Keratinocyte (primary cell): ENCODE measurements at regions not wholly inside any gene's neighbourhood (a gene's known extent, or its start where the extent isn't known, plus 50 kb on each side); places are given as distances from the start of the nearest gene placed in this dataset.

Experiments
- DNase-seq: peaks from one replicate; pipeline ENCODE4 v3.0.0-alpha.2; 2011; ENCODE audit warnings: low read depth, missing footprints, low spot score
- FAIRE-seq: peaks from 2 replicates; lab custom pipeline; 2011; peaks lifted over from hg19 to GRCh38; lab: Jason Lieb, UNC
- H2AFZ ChIP-seq: 2 replicates; pipeline ENCODE4 v1.6.0; 2012; ENCODE audit warnings: low read length, control low read depth, inconsistent platforms; ENCODE audit not compliant: control insufficient read depth
- H3K27ac ChIP-seq: 2 replicates; pipeline ENCODE4 v1.5.1; 2011; ENCODE audit warnings: low read length; ENCODE audit not compliant: control insufficient read depth, insufficient read depth
- H3K27me3 ChIP-seq: 3 replicates; pipeline ENCODE4 v1.6.0; 2011; ENCODE audit warnings: low read length; ENCODE audit not compliant: control insufficient read depth, insufficient read depth; ENCODE audit errors: extremely low read depth
- H3K36me3 ChIP-seq, 2 experiments: 2 replicates in 1 of 2; 3 replicates in 1 of 2; pipeline ENCODE4 v1.5.1; 2011; ENCODE audit warnings: low read length in 2 of 2, mild to moderate bottlenecking in 1 of 2; ENCODE audit not compliant: control insufficient read depth in 2 of 2, insufficient read depth in 2 of 2; ENCODE audit errors: extremely low read depth in 1 of 2
- H3K4me1 ChIP-seq: 3 replicates; pipeline ENCODE4 v1.5.1; 2011; ENCODE audit warnings: low read length; ENCODE audit not compliant: control insufficient read depth, insufficient read depth; ENCODE audit errors: extremely low read depth
- H3K4me2 ChIP-seq: 3 replicates; pipeline ENCODE4 v1.6.0; 2011; ENCODE audit warnings: low read depth, low read length; ENCODE audit not compliant: control insufficient read depth, insufficient read depth; ENCODE audit errors: extremely low read depth
- H3K4me3 ChIP-seq, 3 experiments: fragments of 200-600 bp in 1 of 3; sonication (generic) in 1 of 3; 2 replicates in 2 of 3; 3 replicates in 1 of 3; pipeline ENCODE4 v1.5.1; 2011 to 2016; ENCODE audit warnings: low read length in 3 of 3, mild to moderate bottlenecking in 3 of 3, control low read depth in 2 of 3, inconsistent platforms in 1 of 3, low read depth in 1 of 3, mixed read lengths in 1 of 3, mixed run types in 1 of 3, moderate library complexity in 1 of 3; ENCODE audit not compliant: control insufficient read depth in 2 of 3, insufficient read depth in 2 of 3; ENCODE audit errors: extremely low read depth in 1 of 3
- H3K79me2 ChIP-seq: 2 replicates; pipeline ENCODE4 v1.6.0; 2012; ENCODE audit warnings: low read length; ENCODE audit not compliant: control insufficient read depth, insufficient read depth
- H3K9ac ChIP-seq: 3 replicates; pipeline ENCODE4 v1.6.0; 2011; ENCODE audit warnings: low read length; ENCODE audit not compliant: control insufficient read depth, insufficient read depth; ENCODE audit errors: extremely low read depth
- H3K9me1 ChIP-seq: 3 replicates; pipeline ENCODE4 v1.6.0; 2011; ENCODE audit warnings: low read length; ENCODE audit not compliant: control insufficient read depth, insufficient read depth; ENCODE audit errors: extremely low read depth
- H3K9me3 ChIP-seq: 2 replicates; pipeline ENCODE4 v1.5.1; 2012; ENCODE audit warnings: low read depth, low read length; ENCODE audit not compliant: control insufficient read depth
- H4K20me1 ChIP-seq: 3 replicates; pipeline ENCODE4 v1.6.0; 2011; ENCODE audit warnings: low read length; ENCODE audit not compliant: control insufficient read depth, insufficient read depth; ENCODE audit errors: extremely low read depth
- EZH2 ChIP-seq: IDR thresholded peaks from one replicate; pipeline ENCODE4 v1.6.1; 2012; ENCODE audit warnings: inconsistent platforms, mild to moderate bottlenecking, low read length, moderate library complexity
- dilution Hi-C: fragments of 300-500 bp; cut with MboI; formaldehyde crosslinking; loops from one replicate; pipeline ENCODE4 v1.7.0; 2020; ENCODE audit warnings: low sequenced_read_pairs; ENCODE audit not compliant: extremely low pct_ligation_motif_present
- TF ChIP-seq, protein P1 (sequence below), 3 experiments: IDR thresholded peaks in 1 of 3; conservative IDR thresholded peaks in 1 of 3; optimal IDR thresholded peaks in 1 of 3; 2 replicates in 2 of 3; 3 replicates in 1 of 3; pipeline versions ENCODE3 to v1.5.1; 2011; ENCODE audit warnings: low read length in 3 of 3, mild to moderate bottlenecking in 3 of 3, moderate library complexity in 2 of 3, control low read depth in 1 of 3, inconsistent platforms in 1 of 3; ENCODE audit not compliant: insufficient read depth in 2 of 3; ENCODE audit errors: extremely low read depth in 1 of 3

DNA sequence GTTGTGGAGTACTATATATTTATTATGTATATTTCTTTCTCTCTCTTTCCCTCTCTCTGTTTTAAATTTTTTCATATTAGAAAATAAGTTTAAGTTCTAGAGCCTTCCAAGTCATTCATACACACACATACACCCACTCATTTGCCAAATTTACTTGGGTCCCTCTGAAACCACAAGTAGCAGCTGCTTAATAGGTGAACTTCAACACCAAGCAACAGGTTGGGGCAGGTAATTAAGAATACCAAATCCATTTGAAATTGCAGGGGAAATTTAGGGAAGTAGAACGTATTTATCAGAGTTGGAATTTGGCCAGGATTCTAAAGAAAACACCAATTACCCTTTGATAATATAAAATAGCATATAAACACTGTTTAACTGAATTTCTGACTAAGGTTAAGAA, 75.0 kb upstream of the RBBP8 start:
- H3K79me2 ChIP-seq, result no peaks in the 10 kb centered on the region
- no peaks in the 10 kb centered on the region for H3K27me3 ChIP-seq
- dilution Hi-C loops, result no loop called here
- TF ChIP-seq, protein P1, sequence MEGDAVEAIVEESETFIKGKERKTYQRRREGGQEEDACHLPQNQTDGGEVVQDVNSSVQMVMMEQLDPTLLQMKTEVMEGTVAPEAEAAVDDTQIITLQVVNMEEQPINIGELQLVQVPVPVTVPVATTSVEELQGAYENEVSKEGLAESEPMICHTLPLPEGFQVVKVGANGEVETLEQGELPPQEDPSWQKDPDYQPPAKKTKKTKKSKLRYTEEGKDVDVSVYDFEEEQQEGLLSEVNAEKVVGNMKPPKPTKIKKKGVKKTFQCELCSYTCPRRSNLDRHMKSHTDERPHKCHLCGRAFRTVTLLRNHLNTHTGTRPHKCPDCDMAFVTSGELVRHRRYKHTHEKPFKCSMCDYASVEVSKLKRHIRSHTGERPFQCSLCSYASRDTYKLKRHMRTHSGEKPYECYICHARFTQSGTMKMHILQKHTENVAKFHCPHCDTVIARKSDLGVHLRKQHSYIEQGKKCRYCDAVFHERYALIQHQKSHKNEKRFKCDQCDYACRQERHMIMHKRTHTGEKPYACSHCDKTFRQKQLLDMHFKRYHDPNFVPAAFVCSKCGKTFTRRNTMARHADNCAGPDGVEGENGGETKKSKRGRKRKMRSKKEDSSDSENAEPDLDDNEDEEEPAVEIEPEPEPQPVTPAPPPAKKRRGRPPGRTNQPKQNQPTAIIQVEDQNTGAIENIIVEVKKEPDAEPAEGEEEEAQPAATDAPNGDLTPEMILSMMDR (optimal IDR thresholded peaks at IDR 0.05 in 1 of 3, IDR thresholded peaks at IDR 0.05 in 1 of 3, conservative IDR thresholded peaks at IDR 0.05 in 1 of 3; ENCODE audit: extremely low read depth in 1 of 3, insufficient read depth in 2 of 3, low read length in 3 of 3), result no peak
- TF ChIP-seq EZH2, result no peak
- DNase-seq, result no peak
- no peak overlapping the region for H3K9ac ChIP-seq
- peak overlapping the region; percentile 91 for H3K27ac ChIP-seq
- no peaks in the 10 kb centered on the region for H3K9me1 ChIP-seq
- FAIRE-seq, result peak; percentile 74
- H3K4me3 ChIP-seq, result peak overlapping the region in 1 of 3 experiments; percentile 33
- H3K4me2 ChIP-seq, result peak overlapping the region; percentile 65
- no peaks in the 10 kb centered on the region for H3K36me3 ChIP-seq
- H3K4me1 ChIP-seq, result peaks cover 37% of the 10 kb centered on the region
- peak overlapping the region; percentile 89 for H2AFZ ChIP-seq
- H3K9me3 ChIP-seq, result no peaks in the 10 kb centered on the region
- no peaks in the 10 kb centered on the region for H4K20me1 ChIP-seq

- no peak overlapping the region for H3K4me2 ChIP-seq
- dilution Hi-C loops, result no loop called here
- H3K27me3 ChIP-seq, result no peaks in the 10 kb centered on the region
- no peak overlapping the region for H3K4me3 ChIP-seq
- no peak overlapping the region for H2AFZ ChIP-seq
- H3K4me1 ChIP-seq, result peaks cover 37% of the 10 kb centered on the region
- H4K20me1 ChIP-seq, result no peaks in the 10 kb centered on the region
- TF ChIP-seq, protein P1 (optimal IDR thresholded peaks at IDR 0.05 in 1 of 3, IDR thresholded peaks at IDR 0.05 in 1 of 3, conservative IDR thresholded peaks at IDR 0.05 in 1 of 3; ENCODE audit: extremely low read depth in 1 of 3, insufficient read depth in 2 of 3, low read length in 3 of 3), result no peak
- TF ChIP-seq EZH2, result no peak
- H3K36me3 ChIP-seq, result no peaks in the 10 kb centered on the region
- H3K9ac ChIP-seq, result no peak overlapping the region
- no peaks in the 10 kb centered on the region for H3K9me1 ChIP-seq
- FAIRE-seq (no peak), DNase-seq (no peak)
- H3K79me2 ChIP-seq, result no peaks in the 10 kb centered on the region
- no peaks in the 10 kb centered on the region for H3K9me3 ChIP-seq
- H3K27ac ChIP-seq, result no peak overlapping the region
Measured at GRCh38 chr18:22860807-22861206, 72.3 kb upstream of the RBBP8 start.
